CD4-positive, alpha-beta T cell treated with Interleukin-4 for 4 hours (primary cell): ENCODE measurements at regions not wholly inside any gene's neighbourhood (a gene's known extent, or its start where the extent isn't known, plus 50 kb on each side); places are given as distances from the start of the nearest gene placed in this dataset.

ENCODE experiments used
- DNase-seq: peaks from one replicate; pipeline ENCODE4 v3.0.0-alpha.2; 2020

DNA sequence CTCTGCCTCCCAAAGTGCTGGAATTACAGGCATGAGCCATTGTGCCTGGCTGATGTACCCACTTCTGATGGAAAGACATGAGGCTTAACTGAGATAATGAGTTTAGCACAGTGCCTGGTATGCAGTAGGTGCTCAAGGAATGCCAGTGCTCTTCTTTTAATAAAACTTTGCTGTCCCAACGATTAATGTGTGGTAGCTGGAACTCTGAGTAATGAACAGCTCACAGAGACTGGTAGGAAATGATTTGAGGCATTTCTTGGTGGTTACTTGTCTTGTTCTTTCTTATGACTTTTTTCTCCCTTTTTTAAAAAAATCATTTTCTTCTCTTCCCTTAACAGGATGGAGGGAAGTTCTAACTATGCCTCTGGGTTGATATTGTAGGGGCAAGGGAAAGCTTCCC, 235.7 kb upstream of the PWP1 start:
- no peak for DNase-seq

DNA sequence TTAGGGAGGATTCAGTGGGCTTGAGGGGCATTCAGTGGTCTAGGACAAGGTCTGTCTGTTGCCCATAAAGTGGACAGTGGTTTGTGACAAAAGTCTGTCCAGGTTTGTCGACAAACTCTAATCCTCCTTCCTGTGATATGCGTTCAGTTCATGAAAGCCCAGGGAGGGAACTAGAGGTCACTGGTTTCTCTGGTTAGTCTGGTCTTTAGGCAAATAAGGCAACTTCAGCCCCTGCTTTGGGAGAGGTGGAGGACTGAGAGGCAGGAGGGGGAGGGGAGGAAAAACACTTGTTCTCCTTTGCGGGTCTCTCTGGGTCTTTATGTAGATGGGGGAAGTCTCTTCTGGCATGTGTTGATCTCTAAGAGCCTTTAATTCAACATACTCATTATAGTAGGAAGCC, 235.1 kb upstream of the PWP1 start:
- no peak for DNase-seq

DNA sequence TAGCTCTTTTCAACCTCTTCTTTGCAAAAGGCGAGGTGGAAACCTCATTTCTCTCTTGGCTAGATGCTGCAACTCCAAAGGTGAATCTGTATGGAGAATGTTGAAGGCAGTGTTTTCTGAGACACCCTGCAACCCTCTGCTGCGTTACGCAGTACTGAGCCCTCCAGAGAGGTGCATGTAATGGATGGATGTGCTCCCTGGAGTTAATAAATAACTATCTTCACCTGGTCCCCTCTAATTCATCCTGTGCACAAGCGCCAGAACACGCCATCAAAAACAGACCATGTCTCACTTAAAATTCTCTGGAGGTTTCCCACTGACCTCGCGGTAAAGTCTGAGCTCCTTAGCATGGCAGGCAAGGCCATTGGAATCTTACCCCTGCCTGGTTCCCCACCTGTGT, 234.4 kb upstream of the PWP1 start:
- no peak for DNase-seq

DNA sequence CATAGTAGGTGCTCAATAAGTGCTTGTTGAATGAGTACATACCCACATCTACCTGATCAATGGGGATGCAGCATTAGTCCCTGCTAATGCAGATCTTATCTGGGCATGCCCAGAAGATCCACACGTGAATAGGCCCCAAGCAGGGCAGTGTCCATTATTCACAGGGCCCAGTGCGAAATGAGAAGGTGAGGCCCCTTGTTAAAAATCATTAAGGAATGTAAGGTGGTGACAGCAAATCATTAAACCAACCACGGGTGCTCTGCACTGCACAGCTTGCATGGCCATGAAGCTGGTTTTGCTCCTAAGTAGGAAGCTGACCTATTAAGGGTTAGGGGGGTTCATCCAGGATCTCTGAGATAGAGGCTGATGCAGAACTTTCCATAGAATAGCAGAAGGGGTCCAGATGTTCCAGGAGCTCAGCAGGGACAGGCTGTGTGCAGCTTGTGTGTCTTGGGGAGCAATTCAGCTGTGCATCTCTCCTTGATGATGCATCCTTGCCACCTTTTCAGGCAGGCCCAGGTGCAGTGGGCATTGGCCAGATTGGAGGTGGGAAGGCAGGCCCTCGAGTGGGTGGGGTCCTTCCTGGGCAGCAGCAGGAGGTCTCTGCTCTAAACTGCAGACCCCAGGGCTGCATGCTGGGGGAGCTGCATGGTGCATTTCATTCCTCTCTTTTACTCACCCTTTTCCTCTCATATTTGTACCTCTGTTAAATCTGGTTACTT, 231.3 kb upstream of the PWP1 start:
- DNase-seq = no peak

DNA sequence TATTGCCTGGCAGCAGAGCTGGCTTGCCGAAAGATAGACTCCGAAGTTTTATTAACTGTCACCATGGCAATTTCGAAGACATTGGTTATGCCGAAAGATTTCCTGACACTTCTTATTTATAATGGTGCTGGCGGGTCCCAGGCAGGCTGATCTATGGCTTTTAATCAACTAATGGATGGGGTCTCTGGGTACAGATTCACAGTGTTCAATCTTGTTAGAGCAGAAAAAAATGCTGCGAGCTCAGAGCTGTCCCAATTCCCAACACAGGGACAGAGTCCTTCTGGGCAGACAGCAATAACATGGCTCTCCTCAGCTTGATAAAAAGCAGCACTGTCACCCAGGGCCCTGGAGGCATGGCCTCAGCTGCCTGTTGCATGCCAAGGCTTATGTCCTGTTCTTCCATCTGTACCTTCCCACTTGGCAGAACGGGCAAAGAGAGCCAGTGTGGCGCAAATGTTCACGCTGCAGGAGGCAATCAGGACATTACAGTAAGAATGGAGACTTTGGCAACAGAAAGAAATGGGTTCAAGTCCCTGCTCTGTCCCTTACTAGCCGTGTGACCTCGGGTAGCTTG, 228.2 kb upstream of the PWP1 start:
- DNase-seq = no peak

DNA sequence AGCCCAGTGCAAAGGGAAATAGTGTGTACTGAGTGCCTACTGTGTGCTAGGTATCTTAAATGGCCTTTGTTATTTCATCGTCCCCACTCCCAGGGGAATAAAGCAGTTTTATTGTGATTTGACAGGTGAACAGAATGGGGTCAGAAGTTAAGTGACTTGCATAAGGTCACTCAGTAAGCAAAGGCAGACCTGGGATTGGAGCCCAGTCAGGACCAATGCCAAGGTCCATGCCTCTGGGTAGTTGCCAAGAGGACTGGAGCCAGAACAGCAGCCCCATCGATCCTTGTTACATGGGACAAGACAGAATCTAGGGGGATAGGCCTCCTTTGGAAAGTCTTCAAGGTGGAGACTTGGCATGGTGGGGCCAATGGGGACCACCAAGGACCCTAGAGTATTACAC, 227.4 kb upstream of the PWP1 start:
- DNase-seq = no peak

DNA sequence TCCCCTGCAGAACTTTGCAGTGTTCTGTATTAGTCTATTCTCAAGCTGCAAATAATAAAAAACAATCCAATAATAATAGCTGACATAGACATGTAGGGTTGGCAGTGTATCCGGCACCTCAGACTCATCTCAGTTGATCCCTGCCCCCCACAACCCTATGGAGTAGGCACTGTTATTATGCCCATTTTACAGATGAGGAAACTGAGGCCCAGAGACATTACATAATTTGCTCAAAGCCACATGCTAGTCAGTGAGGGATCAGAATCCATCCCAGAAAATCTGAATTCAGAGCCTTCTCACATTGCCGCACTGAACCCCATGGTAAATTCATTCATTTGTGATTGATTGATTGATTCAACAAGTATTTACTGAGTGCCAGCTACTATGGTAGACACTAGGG, 226.6 kb upstream of the PWP1 start:
- no peak for DNase-seq

DNA sequence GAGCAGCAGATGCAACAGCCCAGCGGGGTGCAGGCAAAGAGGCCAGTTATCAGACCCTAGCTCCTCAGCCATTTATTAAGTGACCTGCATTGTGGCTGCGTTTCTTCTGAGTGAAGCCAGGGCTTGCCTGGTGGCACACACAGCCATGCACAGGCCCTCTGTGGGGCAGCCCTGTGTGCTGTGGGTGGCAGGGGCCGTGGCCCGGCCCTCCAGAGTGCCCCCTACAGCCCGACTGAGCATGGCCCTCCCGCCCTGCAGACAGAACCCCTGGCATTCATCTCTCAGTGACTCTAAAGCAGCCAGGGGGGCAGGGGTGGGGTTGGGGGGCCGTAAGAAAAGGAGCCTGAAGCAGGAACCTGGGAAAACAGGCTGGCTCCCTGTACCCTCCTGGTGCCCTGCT, 226.0 kb upstream of the PWP1 start:
- DNase-seq = no peak

DNA sequence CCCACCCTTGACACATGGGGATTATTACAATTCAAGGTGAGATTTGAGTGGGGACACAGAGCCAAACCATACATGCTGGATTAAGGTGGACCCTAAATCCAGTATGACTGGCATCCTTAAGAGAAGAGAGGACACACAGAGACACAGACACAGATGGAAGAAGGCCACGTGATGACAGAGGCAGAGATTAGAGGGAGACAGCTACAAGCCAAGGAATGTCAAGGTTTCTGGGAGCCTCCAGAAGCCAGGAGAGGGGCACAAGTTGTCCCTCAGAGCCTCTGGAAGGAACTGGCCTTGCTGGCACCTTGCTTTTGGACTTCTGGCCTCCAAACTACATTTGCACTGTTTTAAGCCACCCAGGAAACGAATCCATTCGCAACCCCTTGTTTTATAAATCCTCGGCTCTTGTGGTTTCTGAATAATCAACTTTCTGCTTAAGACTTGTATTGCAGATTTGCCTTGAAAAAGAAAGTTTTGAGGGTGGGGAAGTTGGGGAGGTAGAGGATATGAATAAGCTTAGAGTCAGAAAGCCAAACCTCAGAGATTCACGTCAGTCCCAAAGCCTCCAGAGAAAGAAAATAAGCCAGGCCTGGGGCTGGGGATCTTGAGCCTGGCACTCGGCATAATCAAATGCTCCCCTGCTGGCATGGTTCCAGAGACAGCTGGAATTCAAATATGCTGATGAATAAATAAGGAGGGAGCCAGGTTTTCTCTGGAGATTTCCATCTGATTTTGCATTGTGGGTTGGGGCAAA, 224.2 kb upstream of the PWP1 start:
- no peak for DNase-seq

DNA sequence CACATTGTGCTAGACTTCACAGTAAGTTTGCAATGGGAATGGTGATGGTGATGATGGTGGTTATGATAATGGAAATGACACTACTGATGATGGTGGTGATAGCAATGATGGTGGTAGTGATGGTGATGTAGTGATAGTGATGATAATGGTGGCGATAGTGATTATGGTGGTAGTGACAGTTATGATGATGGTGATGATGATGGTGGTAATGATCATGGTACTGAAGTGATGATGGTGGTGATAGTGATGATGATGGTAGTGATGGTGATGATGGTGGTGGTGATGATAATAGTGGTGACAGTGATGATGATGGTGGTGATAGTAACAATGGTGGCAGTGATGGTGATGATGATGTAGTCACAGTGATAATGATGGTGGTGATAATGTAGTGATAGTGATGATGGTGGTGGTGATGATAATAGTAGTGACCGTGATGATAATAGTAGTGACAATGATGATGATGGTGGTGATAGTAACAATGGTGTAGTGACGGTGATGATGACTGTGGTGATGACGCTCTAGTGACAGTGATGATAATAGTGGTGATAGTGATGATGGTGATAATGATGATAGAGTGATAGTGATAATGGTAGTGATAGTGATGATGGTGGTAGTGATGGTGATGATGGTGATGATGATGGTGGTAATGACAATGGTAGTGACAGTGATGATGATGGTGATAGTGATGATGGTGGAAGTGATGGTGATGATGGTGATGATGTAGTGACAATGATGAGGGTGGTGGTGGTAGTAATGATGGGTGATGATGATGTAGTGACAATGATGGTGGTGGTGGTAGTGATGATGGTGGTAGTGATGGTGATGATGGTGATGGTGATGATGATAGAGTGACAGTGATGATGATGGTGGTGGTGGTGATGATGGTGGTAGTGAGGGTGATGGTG, 222.9 kb upstream of the PWP1 start:
- DNase-seq = no peak

DNA sequence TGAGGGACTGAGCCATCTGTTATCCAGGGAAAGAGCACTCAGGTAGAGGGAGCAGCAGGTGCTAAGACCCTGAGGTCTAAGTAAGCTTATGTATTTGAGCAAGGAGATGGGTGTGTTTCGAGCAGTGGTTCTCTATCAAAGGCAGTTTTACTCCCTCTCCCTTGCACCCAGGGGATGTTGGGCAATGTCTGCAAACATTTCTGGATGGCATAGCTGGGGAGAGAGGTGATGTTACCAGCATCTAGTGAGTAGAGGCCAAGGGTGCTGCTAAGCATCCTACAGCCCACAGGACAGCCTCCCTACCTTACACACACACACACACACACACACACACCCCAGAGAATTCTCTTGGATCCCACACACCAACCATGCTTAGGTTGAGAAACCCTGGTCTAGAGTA, 221.0 kb upstream of the PWP1 start:
- DNase-seq = no peak

DNA sequence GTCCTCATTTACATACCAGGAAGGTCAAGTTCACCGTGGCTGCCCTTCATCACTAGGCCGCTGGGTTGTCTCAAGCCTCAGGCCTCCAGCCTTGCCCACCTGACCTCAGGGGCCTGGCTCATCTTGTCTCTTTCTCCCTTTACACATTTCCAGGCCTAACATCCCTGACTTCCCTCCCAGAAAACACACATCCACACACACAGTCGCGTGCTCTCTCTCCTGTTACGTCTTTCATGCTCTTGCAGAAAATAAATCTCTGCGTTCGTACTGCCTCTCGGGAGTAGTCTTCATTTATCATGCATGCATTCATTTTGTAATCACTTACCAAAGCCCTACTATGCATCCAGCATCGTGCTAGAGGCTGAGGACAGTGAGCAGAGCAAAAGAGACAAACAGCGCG, 220.0 kb upstream of the PWP1 start:
- DNase-seq = no peak

DNA sequence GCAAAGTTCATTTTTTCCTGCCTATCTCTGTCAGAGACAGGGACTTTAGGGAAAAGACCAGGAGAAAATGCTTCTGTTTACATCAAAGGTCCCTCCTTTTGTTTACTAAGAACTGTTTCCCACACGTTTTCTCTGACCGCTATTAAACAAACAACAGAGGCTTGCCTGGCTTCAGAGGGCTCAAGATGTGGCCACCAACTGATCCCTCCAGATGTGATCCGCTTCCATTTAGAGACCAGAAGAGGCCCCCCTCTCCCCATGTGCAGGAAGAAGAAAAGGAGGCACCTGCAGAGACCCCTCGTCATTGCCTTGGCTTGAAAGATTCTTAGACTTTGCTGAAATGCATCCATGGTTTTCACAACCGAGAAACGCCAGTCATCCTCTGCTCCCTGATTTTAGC, 217.9 kb upstream of the PWP1 start:
- no peak for DNase-seq

DNA sequence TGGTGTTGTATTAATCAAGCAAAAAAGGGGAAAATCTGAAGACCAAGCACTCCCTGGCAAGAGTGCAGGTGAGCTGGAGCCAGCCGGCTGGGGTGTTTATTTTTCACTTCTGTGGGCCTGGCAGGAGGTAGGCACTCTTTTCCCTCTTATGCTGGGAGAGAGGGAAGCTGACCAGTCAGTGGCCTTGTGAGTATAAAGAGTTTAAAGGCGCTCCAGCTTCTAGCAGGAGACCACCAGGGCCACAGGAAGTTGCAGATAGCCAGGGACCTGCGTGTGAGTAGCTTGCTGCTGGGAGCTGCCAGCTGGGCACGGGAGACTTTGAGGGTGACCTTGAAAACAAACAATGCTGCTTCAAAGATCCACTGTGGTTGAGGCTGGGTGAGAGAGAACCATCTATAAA, 217.4 kb upstream of the PWP1 start:
- DNase-seq = no peak

DNA sequence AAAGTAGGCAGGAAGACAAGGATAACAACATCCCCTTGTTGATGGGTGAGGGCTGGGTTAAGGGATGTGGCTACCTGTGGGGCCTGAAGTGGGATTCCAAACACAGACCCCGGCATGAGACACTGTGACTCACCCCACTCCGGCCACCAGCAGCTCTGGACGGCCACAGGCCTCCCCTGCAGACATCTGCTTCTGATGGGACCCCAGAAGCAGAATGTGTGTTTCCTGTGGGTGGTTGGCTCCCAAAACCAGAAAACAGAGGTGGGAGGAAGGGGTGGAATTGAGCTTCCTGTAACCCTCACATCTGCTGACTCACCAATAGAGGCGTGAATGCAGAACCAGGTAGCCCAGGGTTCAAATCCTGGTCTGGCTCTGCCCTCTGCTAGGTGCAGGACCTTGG, 216.6 kb upstream of the PWP1 start:
- DNase-seq = no peak

DNA sequence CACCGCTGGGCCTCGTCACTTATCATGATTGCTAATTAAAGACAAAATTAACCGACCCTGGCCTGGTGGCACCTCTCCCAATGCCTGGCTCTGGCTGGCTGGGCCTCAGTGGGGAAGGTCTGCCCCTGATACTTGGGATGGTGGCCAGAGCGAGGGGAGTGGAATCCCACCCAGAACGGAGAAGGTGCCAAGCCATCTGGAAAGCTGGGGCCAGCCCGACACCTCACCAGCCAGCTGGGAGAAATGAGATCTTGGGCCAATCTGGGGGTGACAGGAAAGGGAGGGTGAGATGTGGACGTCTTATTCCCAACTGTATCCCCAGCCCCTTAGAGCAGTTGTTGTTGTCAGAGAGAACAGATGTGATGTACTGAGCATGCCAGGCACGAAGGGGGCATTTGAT, 215.0 kb upstream of the PWP1 start:
- no peak for DNase-seq

DNA sequence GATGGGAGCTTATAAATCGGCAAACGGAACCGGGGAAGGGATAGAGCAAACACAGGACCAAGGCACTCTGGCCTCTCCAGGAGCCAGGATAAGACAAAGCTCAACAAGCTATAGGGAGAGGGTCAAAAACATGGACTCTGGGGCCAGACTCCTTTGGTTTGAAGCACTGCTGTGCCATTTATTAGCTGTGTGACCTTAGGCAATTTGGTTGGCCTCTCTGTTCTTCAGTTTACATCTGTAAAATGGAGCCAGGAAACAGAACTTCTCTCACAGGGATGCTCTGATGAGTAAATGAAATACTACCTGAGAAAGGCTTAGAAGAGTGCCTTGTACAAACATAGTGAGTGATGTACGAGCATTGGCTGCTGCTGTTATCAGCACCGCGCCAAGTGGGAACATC, 213.3 kb upstream of the PWP1 start:
- no peak for DNase-seq

DNA sequence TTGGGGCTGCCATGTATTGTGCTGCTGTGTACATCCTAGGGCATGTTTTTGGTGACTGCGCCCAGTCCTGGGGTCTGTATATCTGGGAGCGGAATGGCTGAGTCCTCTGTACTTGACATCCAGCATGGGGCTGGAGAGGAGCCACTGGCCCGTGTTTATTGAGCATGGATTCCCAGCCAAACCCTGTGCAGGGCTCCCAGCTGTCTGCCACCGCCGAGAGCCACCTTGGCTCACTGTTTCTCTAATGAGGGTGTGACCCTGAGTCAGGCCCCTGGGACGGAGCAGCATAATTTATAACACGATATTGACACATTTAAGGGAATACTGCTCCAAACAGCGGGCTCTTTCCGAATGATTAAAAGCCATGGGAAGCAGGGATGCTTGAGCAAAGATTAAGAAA, 211.5 kb upstream of the PWP1 start:
- no peak for DNase-seq

DNA sequence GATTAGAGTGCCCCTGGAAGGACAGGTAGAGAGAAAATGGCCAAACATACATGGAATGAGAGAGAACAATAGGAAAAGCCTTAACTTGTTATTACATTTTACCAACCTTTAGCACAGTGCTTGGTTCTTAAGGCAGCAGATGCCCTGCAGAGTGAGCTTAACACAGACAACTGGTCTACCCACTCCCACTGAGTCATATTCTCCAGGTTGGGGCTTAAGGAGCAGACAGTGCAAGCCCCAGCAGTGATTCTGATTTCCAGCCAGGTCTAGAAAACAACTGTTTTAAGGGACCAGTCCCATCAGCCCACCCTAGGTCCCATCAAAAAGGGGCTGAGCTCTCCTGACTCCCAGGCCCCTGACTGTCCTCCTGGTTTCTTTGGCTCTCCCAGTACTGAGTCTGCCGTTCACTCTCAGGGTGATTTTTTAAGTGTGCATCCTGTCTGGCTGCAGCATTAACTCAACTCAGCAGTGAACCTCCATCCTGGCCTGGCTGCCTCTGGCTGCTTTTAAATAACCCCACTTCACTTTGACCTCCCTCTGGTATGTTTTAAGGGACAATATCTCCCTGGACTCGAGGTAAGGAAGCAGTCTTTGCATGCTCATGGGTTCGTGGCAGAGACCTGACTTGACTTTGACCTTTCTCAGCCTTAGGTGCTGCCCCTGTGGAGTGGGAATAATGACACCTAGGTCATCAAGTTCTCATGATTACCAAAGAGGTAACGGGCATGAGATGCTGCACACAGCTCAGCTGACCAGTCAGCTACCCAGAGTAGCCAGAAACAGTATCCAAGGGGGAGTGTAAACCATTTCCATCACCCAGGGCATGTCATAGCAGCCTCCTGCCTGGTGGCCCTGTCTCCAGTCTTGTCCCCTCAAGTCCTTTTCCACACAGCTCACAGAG, 210.7 kb upstream of the PWP1 start:
- DNase-seq = no peak

DNA sequence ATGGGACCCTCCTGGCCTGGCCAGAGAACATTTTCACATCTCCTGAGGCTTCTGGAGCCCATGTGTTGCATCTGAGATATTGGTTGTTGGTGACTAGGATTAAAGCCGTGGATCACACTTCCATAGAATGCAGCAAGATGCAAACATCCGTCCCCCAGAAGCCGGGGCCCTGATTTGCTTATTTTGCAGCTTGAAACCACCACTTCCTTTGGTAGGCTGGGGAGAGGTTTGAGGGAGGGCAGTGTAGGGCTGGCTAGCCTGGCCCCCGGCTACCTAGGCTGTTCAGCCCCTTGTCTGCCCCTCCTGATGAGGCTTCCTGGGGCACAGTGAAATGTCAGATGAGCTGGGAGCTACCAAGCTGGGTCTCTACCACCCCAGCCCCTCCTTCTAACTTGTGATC, 209.7 kb upstream of the PWP1 start:
- DNase-seq = no peak

DNA sequence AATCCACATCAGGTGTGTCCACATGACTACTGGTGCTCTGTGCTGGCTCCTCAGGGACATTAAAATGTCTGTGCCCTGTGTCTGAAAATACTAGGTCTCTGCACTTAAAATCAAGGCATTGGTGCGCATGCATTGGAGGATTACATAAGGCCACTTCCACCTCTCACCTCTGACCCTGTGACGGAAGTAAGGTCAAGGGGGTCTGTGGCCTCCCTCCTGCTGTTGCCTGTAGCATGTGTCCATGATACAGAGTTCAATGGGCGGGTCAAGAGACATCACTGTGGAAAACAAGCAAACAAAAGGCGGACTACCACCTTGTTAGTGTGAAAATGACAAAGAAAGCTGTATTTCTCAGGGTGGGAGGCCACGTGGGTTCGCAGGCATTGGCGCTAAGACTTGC, 208.6 kb upstream of the PWP1 start:
- no peak for DNase-seq

DNA sequence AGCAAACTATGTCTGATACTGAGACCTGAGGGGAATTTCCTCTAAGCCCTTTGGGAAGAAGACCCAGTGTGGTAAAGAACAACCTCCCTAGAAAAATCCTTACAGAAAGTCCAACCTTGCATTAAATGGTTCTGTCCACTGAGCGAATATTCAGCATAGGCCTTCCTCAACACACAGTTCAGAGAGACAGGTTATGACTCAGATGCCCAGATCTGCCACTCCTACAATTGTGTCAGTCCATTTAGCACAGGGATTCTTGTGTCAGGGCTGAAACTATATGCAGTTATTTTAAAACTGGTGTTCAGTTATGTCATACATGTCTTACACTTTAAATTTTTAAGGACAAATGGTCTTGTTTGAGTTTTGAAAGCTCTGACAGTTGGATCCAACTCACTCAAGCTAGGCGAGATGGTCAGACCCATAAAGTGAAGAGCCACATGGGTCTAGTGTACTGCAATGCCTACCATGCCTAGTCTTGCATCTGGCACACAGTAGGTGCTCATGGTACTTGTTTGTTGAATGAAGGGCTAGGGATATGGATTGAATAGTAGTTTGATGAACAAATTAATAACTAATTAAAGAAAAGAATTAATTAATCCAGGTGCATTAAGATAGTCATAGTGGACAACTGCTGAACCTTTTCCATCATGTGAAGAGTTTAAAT, 207.5 kb upstream of the PWP1 start:
- no peak for DNase-seq
